GM03348 (cell line): ENCODE measurements at regions not wholly inside any gene's neighbourhood (a gene's known extent, or its start where the extent isn't known, plus 50 kb on each side); places are given as distances from the start of the nearest gene placed in this dataset.
"Not testable (repeated sequence)": the region's sequence is repeated elsewhere in the genome, so short reads cannot be mapped to it uniquely, and the experiment has no call there.

Experiments
- DNase-seq: peaks from one replicate; pipeline ENCODE4 v3.0.0; 2012; ENCODE audit warnings: low spot score

DNA sequence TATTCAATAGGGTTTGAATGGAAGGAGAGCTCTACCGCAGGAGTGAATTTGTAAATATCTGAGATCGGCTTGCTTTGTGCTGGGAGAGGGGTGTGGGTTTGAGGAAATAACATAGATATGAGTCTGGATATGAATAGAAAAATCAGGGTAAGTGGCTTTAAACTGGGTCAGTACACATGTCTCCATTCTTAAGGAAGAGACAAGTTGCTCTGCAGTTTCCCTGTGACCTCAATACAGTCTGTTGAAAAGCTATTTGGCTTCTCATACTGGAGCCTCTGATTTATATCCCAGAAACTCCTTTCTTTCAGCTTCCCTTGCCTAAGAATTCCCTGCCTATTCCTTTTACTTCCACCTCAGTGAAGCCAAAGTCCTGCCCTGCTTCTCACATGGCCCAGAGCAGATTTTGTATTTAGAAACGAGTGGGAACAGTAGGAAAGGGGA is 153.5 kb upstream of the ATF7IP start:
- no peak for DNase-seq

DNA sequence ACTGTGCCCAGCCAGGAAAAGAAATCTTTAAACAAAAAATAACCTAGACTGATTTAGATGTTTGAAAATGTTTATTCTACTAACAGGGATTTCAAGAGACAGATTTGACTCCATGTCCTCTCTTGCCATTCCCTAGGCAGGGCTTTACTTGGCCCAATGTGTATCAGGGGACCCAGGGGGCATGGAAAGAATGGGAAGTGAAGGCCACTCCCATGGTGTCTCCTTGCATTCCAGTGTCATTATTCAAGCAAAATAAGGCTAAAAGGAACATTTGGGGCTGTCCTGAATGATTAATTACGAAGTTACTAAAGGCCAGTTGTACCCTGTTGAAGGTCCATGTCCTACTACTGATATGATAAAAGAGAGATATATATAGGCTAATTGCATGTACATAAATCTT is 151.9 kb upstream of the ATF7IP start:
- no peak for DNase-seq

DNA sequence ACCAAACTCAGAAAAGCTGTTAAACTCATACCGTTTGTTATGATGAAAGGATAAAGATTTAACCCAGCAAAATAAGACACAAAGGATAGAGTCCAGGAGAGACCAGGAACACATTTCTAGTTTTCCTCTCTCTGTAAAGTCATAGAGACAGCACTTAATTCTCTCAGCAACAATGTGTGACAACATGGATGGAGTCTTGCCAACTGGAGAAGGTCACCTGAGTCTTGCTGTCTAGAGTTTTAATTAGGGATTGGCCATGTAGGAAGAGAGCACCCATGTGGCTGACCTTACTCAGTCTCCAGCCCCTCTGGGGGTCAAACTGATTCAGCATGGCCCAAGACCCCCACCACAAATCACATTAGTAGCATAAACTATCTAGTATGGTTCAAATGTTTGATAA is 151.0 kb upstream of the ATF7IP start:
- DNase-seq = no peak

DNA sequence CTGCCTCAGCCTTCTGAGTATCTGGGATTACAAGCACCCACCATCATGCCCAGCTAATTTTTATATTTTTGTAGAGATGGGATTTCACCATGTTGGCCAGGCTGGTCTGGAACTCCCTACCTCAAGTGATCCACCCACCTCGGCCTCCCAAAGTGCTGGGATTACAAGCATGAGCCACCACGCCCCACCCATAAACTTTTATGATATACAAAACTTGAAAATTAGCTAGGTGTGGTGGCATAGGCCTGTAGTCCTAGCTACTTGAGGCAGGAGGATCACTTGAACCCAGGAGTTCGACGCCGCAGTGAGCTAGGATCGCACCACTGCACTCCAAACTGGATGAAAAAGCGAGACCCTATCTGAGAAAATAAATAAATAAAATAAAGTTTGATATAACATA is 149.5 kb upstream of the ATF7IP start:
- not testable (repeated sequence) for DNase-seq

DNA sequence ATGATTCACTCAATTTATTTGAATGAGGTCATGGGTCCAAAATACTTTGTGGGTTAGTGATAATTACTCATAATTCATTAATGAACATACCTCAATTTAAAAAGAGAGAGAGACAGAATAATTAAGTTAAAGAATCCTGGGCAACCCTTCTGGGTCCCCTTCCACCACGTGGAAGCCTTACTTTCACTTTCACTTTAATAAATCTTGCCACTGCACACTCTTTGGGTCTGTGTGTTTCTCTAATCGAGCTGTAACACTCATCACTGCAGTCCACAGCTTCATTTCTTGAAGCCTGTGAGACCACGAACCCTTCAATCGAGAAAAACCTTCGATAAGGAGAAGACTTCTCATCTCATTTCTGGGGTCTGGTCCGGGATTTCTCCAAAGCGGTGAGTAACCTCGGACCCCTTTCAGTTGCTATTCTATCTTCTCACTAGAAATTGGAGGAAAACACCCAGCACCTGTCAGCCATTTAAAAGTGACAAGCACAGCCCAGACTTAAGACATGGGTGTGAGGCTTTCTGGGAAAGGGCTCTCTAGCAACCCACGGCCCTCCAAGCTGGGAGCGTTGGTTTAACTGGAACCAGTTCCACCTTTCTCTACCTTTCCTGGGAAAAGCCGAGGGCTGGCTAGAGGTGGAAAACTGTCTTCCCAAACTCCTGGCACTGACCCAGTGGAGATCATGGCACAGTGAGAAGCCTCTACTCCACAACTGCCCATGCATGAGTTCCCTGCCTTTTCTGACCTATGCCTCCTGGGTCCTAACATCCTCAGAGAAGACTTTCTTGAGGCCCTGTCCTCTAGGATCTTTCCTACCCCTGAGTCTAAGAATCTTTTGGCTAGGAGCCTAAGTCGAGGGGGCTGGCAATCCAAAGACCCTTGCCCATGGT is 148.8 kb upstream of the ATF7IP start:
- DNase-seq = peak; percentile 12

DNA sequence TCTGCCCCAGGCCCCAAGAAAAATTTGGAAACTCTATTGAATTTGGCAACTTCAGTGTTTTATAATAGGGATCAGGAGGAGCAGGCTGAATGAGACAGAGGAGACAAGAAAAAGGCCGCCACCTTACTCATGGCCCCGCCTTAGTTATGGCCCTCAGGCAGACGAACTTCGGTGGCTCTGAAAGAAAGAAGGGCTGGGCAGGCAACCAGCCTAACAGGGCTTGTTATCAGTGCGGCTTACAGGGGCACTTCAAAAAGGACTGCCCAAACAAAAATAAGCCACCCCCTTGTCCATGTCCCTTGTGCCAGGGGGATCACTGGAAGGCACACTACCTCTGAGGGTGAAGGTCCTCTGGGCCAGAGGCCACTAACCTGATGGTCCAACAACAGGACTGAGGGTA is 146.3 kb upstream of the ATF7IP start:
- no peak for DNase-seq

DNA sequence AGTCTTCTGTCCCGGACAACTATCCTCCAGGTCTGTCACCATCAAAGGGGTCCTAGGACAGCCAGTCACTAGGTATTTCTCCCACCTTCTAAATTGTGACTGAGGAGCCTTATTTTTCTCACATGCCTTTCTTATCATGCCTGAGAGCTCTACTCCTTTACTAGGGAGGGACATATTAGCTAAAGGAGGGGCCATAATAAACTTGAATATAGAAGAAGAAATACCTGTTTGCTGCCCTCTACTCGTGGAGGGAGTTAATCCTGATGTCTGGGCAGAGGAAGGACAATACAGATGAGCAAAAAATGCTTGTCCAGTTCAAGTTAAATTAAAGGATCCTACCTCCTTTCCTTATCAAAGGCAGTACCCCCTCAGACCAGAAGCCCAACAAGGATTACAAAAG is 145.8 kb upstream of the ATF7IP start:
- not testable (repeated sequence) for DNase-seq

DNA sequence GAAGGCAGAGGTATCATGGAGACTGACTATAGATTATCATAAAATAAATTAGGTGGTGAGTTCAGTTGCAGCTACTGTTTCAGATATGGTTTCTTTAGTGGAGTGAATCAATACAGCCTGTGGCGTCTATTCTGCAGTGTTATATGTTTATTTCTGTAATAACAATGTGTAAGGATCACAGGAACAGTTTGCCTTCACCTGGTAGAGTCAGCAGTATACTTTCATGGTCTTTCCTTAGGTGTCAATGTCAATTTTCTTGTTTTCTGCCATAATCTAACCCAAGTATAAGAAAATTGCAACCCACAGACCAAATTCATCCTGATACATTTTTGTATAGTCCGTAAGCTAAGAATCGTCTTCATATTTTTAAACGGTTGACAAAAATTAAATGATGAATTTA is 140.4 kb upstream of the ATF7IP start:
- no peak for DNase-seq

DNA sequence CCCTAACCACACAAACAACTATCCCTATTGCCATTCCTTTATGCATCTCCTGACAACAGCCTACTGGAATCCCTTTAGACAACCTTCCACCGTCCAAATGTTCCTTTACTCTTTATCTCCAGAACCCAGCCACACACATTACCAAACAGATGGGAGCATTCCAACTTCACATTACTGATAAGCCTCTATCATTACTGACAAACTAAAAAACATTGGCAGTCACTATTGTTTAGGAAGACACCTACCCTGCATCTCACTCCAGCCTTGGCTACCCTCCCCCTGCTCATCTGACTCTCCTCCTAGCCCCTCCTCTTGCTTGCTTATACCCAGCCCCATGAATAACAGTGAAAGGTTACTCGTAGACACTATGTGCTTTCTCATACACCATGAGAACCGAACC is 130.3 kb upstream of the ATF7IP start:
- not testable (repeated sequence) for DNase-seq

DNA sequence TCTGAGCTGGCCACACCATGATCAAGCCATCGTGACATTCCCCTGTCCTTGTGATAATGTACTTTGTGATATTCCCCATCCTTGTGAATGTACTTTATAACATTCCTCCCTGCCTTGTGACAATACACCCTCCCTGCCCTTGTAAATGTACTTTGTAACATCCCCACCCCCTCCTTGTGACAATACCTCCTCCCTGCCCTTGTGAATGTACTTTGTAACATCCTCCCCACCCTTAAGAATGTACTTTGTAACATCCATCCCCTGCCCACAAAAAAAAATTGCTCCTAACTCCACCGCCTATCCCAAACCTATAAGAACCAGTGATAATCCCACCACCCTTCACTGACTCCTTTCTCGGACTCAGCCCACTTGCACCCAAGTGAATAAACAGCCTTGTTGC is 128.8 kb upstream of the ATF7IP start:
- not testable (repeated sequence) for DNase-seq

DNA sequence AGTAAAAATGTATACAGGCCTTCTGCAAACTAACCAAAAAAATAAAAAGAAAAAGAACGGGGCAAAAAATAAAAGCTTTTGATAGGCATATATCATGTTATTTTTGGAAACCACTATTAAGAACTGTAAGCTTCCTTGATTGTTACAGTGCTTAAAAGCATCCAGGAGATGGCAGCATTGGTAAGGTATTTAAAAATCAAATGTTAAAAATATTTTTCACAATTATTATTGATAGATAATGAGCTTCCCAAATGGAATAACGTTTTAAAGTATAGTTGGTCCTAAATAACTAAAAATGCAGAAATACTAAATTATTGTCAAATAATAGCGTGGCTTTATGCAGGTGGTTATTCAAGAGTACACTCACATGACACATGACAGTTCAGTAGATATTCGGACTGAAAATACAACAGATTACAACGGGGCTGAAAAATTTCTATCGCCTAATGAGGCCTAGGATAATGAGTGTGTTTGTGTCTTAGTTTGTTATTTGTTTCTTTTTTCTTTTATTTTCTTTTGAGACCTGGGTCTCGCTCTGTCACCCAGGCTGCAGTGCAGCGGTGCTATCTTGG is 127.2 kb upstream of the ATF7IP start:
- peak; percentile 38 for DNase-seq

DNA sequence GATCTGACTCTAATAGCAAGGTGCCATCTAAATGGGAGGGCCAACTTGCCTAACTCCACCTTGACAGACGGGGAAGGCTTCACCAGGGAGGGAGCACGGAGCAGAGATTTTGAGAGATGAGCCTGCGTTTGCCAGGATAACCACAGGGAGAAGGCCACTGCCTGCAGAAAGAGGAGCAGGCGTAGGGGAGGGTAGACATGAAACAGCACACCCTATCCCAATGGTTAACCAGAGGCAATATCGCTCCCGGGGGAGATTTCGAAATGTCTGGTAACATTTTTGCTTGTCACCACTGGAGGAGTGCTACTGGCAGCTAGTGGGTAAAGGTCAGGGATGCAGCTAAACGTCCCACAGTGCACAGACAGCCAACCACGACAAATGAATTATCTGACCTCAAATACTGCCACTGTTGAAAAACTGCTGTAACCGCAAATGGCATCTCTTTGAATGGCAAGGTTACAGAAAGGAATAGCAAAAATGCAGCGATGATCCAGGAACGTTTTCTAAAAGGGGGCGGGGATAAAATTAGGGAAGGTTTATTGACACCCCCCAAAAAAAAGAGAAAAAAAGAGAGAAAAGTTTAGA is 126.0 kb upstream of the ATF7IP start:
- peak; percentile 75 for DNase-seq

DNA sequence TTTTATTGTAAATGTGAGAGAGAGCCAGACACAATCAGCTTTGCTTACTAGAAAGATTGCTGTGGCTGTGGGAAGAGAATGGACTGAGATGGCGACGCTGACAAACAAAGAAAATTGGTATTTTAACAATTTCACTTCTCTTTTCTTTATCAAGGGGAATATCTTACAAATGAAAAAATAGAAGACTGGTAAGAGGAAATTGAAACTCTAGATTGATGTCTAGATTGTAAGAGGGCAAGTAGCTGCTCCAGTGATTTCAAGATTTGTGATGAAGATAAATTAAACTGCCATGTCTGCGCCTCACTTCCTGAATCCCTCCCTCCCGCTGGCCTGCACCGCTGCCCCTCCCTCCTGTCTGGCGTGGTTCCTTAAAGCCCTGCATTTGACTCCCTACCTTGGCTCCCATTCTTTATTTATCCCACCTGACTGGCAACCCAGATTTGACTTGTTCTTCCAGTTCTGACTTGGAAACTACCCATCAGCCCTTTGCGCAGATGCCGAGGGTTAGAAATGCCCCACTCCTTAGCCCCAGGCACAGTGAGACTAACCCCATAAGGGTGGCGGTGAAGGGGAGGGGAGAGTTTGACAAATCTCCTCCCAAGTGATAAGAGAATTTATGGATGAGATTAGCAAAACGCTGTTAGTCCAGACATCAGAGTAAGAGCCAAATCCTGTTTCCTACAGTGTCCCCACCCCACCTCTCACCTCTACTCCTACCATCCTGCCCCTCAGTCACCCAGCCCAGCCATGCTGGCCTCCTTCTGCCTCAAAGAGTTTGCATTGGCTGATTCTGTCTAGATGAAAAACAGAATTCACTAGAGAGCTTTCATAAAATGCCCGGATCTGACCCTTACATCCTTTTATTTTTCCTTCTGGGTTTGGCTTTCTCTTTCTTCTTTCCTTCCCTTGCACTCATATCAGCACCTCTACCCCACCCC is 125.3 kb upstream of the ATF7IP start:
- peak; percentile 39 for DNase-seq

DNA sequence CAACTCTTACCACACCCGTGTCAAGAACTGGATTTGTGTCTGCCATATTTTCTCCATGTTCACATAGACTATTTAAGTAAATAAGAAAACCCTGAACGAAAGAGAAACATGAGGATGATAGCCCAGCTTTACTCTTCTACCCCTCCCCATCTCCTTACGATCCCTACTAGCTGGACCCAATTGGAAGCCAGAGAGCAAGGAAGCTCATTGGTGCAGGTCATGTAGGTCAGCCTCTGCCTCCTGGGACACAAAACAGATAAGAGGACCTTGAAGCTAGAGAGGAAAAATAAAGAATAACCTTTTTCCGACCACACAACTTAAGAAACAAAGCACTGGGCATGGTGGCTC is 124.6 kb upstream of the ATF7IP start:
- no peak for DNase-seq

DNA sequence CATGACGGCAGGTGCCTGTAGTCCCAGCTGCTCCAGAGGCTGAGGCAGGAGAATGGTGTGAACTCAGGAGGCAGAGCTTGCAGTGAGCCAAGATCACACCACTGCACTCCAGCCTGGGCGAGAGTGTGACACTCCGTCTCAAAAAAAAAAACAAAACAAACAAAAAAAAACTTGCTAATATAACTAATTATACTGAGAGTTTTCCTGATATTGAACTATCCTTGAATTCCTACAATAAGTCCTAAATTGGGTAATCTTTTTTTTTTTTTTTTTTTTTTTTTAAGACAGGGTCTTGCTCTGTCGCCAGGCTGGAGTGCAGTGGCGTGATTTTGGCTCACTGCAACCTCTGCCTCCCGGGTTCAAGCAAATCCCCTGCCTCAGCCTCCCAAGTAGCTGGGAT is 122.7 kb upstream of the ATF7IP start:
- not testable (repeated sequence) for DNase-seq

DNA sequence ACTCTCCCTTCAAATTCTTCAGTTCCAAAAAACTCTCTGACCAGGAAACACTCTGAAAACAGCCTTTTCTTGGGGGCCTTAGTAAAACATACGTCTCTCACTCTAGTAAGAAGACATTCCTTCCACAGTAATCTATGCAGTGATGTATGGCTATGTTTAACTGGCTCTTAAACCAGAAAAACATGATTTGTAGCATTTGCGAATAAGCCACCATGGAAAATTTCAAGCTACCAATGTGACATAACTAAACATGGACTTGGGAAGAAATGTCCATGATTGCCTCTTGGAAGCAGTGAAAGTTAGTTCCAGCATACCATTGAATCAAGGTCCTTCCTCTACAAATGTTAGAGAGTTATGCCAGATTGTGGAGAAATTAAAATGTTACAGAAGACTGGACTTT is 121.5 kb upstream of the ATF7IP start:
- no peak for DNase-seq

DNA sequence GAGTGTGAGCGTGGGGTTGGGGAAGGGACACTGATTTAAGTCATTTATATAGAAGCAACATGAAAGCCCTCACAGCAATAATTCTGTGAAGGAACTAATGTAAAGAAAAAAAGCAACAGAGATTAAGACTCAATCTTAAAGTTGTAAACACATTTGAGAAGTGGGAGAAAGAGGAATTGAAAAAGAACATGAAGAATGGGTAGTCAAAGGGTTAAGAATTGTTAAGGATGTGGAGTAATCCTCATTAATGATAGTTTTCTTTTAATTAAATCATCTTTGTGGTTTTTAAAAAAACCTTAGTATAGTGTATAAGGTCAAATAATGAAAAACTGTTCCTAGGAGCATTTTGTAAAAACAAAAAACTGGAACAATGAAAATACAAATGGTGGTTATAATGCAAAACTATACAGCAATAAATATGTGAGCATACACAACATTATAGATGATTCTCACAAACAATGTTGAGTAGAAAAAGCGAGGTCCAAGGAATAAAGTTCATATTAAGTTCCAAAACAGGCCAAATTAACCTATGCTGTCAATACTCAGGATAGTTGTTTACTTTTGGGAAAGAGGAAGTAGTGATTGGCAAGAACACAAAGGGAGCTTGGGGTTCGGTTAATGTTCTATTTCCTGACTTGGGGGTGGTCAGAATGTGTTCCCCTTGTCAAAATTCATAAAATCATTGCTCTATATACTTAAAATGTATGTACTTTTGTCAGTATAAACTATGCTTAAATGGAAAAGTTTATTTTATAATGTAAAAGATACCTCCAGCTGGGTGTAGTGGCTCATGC is 120.4 kb upstream of the ATF7IP start:
- DNase-seq = no peak

DNA sequence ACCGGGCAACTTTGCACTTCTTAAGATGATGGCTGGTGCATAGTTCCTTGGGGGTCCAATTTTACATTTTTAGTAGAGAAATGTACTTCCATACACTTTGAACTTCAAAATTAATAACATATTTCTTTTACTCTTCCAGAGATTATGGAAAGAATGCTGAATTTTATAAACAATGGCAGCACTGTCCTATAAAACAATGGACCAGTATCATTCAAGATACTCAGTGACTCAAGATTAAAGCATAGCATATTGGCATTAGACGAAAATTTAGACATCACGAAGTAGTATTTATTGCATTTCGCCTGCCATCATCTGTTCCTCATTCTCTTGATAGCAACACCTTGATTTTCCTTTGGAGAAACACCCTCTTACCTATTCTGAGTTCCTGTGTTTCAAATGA is 118.3 kb upstream of the ATF7IP start:
- DNase-seq = no peak

DNA sequence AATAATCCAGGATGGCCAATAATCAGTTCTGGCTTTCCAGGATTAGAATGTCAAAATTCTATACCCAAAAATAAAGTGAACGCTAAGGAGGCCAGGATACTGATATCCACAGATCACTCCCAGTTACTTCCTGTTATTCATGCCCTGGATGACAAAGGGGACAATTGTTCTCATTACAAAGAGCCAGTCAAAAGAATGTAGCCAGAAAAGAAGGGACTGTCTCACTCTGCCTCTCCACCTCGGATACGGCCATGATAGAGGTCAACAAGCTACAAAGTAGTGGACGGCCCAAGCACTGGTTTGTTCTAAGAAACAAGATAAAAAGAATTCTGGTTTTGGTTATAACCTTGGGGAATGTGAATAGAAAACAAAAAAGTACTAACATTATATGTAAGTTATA is 116.1 kb upstream of the ATF7IP start:
- no peak for DNase-seq

DNA sequence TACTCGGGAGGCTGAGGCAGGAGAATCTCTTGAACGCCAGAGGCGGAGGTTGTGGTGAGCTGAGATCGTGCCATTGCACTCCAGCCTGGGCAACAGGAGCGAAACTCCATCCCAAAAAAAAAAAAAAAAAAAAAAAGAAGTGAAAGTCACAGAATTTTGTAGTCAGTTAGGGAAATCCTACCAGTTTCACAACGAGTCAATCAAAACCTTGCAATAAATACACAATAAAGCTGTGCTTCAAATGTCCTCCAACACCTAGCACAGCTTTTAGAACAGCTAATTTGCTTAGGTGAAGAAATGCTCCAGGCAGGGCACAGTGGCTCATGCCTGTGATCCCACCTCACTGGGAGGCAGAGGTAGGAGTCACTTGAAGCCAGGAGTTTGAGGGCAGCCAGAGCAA is 112.8 kb upstream of the ATF7IP start:
- no peak for DNase-seq

DNA sequence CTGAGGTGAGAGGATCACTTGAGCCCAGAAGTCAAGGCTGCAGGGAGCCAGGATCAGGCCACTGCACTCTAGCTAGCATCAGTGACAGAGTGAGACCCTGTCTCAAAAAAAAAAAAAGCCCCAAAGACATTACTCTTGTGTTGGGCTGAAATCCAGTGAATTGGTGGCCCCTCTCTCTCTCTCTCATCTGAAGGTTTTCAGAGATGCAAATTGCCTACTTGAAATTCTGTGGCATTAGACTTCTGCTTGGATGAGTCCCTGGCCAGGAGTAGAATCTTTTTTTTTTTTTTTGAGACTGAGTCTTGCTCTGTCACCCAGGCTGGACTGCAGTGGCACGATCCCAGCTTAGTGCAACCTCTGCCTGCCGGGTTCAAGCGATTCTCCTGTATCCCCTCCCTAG is 112.0 kb upstream of the ATF7IP start:
- no peak for DNase-seq

DNA sequence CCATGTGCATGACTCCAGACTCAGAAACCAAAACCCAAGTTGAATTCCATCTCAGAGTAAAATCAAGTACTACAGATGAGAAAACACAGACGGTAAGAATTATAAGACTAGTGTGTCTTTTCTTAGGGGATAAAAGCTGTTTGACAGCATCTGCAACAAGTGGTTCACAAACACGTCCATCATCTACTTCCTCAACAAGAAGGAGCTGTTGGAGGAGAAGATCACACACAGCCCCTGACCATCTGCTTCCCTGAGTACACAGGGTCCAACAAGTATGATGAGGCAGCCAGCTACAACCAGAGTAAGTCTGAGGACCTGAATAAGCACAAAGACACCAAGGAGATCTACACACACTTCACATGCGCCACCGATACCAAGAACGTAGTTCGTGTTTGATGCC is 110.7 kb upstream of the ATF7IP start:
- DNase-seq = no peak
